ENCODE measurements at regions not wholly inside any gene's neighbourhood (a gene's known extent, or its start where the extent isn't known, plus 50 kb on each side); places are given as distances from the start of the nearest gene placed in this dataset.

GRCh38 chr10:23976275-23976674, 232.7 kb upstream of the KIAA1217 start:
- H3K36me3 ChIP-seq (ENCODE audit: control insufficient read depth in 2 of 2, extremely low read depth in 1 of 2, insufficient read depth in 2 of 2, low read length in 2 of 2): no peaks in the 10 kb centered on the region
- H3K27ac ChIP-seq (ENCODE audit: insufficient read depth, low read depth, low read length): no peak overlapping the region
- H3K9me3 ChIP-seq (replicated peaks; ENCODE audit: control insufficient read depth, insufficient read depth, low read length): no peaks in the 10 kb centered on the region
- TF ChIP-seq EZH2 (IDR thresholded peaks at IDR 0.05; ENCODE audit: borderline replicate concordance, low read depth, low read length, severe bottlenecking) (no peak), CTCF (IDR thresholded peaks at IDR 0.05; ENCODE audit: extremely low read depth in 1 of 2, insufficient read depth in 1 of 2, low read depth in 1 of 2, low read length in 2 of 2) (no peak), MYC (IDR thresholded peaks at IDR 0.05; ENCODE audit: low read depth, low read length) (no peak), POLR2A (IDR thresholded peaks at IDR 0.05; ENCODE audit: low read depth, low read length) (no peak), GATA2 (IDR thresholded peaks at IDR 0.05; ENCODE audit: insufficient read depth, insufficient read length, low read depth, low read length) (no peak), POLR2AphosphoS5 (IDR thresholded peaks at IDR 0.05; ENCODE audit: insufficient read depth, low read depth, low read length) (no peak), JUN (IDR thresholded peaks at IDR 0.05; ENCODE audit: borderline replicate concordance, insufficient read depth, insufficient read length, low read depth) (no peak), FOS (IDR thresholded peaks at IDR 0.05; ENCODE audit: borderline replicate concordance, insufficient read depth, low read length) (no peak)
- TF ChIP-seq, protein P1, sequence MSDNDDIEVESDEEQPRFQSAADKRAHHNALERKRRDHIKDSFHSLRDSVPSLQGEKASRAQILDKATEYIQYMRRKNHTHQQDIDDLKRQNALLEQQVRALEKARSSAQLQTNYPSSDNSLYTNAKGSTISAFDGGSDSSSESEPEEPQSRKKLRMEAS (IDR thresholded peaks at IDR 0.05; ENCODE audit: insufficient read depth, insufficient read length): no peak
- no peaks in the 10 kb centered on the region for H4K20me1 ChIP-seq (replicated peaks; ENCODE audit: control insufficient read depth, extremely low read depth, insufficient read depth, low read length)
- dilution Hi-C loops (cut with MboI; ENCODE audit: extremely low pct_ligation_motif_present, low sequenced_read_pairs): no loop called here
- H3K4me1 ChIP-seq (ENCODE audit: control insufficient read depth, extremely low read depth, insufficient read depth, low read length): no peaks in the 10 kb centered on the region
- no peak overlapping the region for H2AFZ ChIP-seq (ENCODE audit: low read depth, low read length)
- FAIRE-seq: no peak
- H3K4me2 ChIP-seq (ENCODE audit: insufficient read depth, low read length): no peak overlapping the region
- no TSS peak for BruUV-seq (replicated peaks)
- no peaks in the 10 kb centered on the region for H3K9me1 ChIP-seq (replicated peaks; ENCODE audit: control insufficient read depth, extremely low read depth, insufficient read depth, low read length)
- H3K27me3 ChIP-seq (ENCODE audit: control insufficient read depth in 2 of 2, insufficient read depth in 2 of 2, low read length in 2 of 2): no peaks in the 10 kb centered on the region
- ChIA-PET POLR2A (no interaction called here), CTCF (no interaction called here)
- H3K79me2 ChIP-seq (ENCODE audit: control insufficient read depth, insufficient read depth, low read length): no peaks in the 10 kb centered on the region
- no peak for DNase-seq (ENCODE audit: low read depth, low spot score)
- no peak overlapping the region for H3K4me3 ChIP-seq (replicated peaks in 1 of 3; ENCODE audit: insufficient read depth in 1 of 3, low read depth in 1 of 3, low read length in 3 of 3)
- intact Hi-C loops (cut with micrococcal nuclease): no loop called here
- H3K9ac ChIP-seq (replicated peaks; ENCODE audit: extremely low read depth, insufficient read depth, low read length): no peak overlapping the region
